Panc1 (cell line): ENCODE measurements at regions not wholly inside any gene's neighbourhood (a gene's known extent, or its start where the extent isn't known, plus 50 kb on each side); places are given as distances from the start of the nearest gene placed in this dataset.

ENCODE experiments used
- SIN3A ChIP-seq: IDR thresholded peaks from 2 replicates; pipeline ENCODE4 v1.6.1; 2012; ENCODE audit warnings: low read depth, mild to moderate bottlenecking, low read length, moderate library complexity, borderline replicate concordance; ENCODE audit not compliant: insufficient read depth
- TCF7L2 ChIP-seq: IDR thresholded peaks from 2 replicates; pipeline ENCODE4 v1.6.1; 2011; ENCODE audit warnings: mild to moderate bottlenecking, low read depth, low read length, inconsistent platforms
- TF ChIP-seq, protein P1 (sequence below): fragments of 450-650 bp; IDR thresholded peaks from 2 replicates; pipeline ENCODE4 v1.5.1; 2017; ENCODE audit warnings: mild to moderate bottlenecking
- TF ChIP-seq, protein P2 (sequence below), 2 experiments: IDR thresholded peaks; 2 replicates each; pipeline ENCODE4 v1.6.1; 2011 to 2012; ENCODE audit warnings: low read depth in 2 of 2, control low read depth in 1 of 2, low read length in 1 of 2, mild to moderate bottlenecking in 1 of 2, moderate library complexity in 1 of 2; ENCODE audit not compliant: insufficient read depth in 1 of 2

DNA sequence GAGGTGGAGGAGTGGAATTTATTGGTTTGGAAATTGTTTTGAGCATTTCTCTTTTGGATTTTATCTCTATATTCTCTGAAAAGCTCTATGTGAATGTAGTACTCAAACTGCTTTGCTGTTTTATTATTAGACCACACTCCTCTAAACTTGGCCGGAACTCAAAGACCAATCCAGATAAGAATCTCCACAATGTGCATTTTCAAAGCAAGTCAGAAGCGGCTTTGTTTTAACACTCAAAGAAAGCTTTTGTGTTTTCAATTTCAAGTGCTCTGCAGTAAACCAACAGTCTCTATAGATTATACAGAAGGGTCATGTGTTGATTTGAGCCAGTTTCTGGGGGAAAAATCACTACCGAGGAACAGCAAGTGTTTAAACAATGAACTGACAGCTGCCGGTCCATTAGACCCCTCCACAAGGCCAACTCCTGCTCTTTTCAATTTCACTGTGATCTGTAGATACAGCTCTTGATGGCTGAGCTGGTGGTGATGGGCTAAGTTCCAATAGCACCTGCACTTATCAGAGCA is 79.4 kb downstream of the FTHL17 start:
- TF ChIP-seq, protein P1, sequence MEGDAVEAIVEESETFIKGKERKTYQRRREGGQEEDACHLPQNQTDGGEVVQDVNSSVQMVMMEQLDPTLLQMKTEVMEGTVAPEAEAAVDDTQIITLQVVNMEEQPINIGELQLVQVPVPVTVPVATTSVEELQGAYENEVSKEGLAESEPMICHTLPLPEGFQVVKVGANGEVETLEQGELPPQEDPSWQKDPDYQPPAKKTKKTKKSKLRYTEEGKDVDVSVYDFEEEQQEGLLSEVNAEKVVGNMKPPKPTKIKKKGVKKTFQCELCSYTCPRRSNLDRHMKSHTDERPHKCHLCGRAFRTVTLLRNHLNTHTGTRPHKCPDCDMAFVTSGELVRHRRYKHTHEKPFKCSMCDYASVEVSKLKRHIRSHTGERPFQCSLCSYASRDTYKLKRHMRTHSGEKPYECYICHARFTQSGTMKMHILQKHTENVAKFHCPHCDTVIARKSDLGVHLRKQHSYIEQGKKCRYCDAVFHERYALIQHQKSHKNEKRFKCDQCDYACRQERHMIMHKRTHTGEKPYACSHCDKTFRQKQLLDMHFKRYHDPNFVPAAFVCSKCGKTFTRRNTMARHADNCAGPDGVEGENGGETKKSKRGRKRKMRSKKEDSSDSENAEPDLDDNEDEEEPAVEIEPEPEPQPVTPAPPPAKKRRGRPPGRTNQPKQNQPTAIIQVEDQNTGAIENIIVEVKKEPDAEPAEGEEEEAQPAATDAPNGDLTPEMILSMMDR, result no peak
- TF ChIP-seq, protein P2, sequence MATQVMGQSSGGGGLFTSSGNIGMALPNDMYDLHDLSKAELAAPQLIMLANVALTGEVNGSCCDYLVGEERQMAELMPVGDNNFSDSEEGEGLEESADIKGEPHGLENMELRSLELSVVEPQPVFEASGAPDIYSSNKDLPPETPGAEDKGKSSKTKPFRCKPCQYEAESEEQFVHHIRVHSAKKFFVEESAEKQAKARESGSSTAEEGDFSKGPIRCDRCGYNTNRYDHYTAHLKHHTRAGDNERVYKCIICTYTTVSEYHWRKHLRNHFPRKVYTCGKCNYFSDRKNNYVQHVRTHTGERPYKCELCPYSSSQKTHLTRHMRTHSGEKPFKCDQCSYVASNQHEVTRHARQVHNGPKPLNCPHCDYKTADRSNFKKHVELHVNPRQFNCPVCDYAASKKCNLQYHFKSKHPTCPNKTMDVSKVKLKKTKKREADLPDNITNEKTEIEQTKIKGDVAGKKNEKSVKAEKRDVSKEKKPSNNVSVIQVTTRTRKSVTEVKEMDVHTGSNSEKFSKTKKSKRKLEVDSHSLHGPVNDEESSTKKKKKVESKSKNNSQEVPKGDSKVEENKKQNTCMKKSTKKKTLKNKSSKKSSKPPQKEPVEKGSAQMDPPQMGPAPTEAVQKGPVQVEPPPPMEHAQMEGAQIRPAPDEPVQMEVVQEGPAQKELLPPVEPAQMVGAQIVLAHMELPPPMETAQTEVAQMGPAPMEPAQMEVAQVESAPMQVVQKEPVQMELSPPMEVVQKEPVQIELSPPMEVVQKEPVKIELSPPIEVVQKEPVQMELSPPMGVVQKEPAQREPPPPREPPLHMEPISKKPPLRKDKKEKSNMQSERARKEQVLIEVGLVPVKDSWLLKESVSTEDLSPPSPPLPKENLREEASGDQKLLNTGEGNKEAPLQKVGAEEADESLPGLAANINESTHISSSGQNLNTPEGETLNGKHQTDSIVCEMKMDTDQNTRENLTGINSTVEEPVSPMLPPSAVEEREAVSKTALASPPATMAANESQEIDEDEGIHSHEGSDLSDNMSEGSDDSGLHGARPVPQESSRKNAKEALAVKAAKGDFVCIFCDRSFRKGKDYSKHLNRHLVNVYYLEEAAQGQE (IDR thresholded peaks at IDR 0.05; ENCODE audit: insufficient read depth in 1 of 2, low read depth in 2 of 2, low read length in 1 of 2), result no peak
- TF ChIP-seq SIN3A, result no peak
- TF ChIP-seq TCF7L2, result no peak
